ENCODE measurements at regions not wholly inside any gene's neighbourhood (a gene's known extent, or its start where the extent isn't known, plus 50 kb on each side); places are given as distances from the start of the nearest gene placed in this dataset.

DNA sequence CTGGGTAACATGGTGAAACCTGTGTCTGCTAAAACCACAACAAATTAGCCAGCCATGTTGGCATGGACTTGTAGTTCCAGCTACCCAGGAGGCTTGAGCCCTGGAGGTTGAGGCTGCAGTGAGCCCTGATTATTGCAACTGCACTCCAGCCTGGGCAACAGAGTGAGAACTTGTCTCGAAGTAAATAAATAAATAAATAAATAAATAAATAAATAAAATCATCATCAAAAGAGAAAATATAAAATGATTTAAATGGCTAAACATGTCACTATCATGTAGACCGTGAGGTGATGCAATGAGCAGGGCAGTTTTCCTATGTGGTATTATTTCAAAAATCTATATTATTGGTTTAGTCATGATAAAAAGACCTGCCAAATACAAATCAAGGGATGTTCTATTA lies 2074.3 kb downstream of the PCDH9 start:
- Histone ChIP-seq H3K9me3 (ENCODE audit: control insufficient read depth in 1 of 2, insufficient read depth in 1 of 2, low read depth in 1 of 2, low read length in 2 of 2) (no peaks in the 10 kb centered on the region), H3K36me3 (ENCODE audit: control insufficient read depth in 1 of 2, insufficient read depth in 2 of 2, low read length in 2 of 2) (no peaks in the 10 kb centered on the region), H3K9me2 (ENCODE audit: insufficient read depth) (no peaks in the 10 kb centered on the region), H3K4me3 (replicated peaks in 1 of 2; ENCODE audit: low read depth in 1 of 2, low read length in 2 of 2) (no peak overlapping the region), H3K27ac (ENCODE audit: low read depth, low read length) (no peak overlapping the region), H2AFZ (ENCODE audit: low read depth, low read length, poor library complexity, severe bottlenecking) (no peak overlapping the region), H4K20me1 (ENCODE audit: insufficient read depth) (no peaks in the 10 kb centered on the region), H3K4me2 (ENCODE audit: low read length) (no peak overlapping the region), H3K9ac (ENCODE audit: low read length) (no peak overlapping the region), H3K4me1 (ENCODE audit: control insufficient read depth in 1 of 2, insufficient read depth in 2 of 2, low read length in 2 of 2) (no peaks in the 10 kb centered on the region), H3K27me3 (ENCODE audit: insufficient read depth, low read length) (no peaks in the 10 kb centered on the region), H3K79me2 (ENCODE audit: insufficient read depth, low read length) (no peaks in the 10 kb centered on the region)
- intact Hi-C loops (cut with micrococcal nuclease): no loop called here
- ChIA-PET CTCF (no interaction called here), RAD21 (ENCODE audit: low non-redundant PET in 1 of 2, low total read pairs in 2 of 2, uncharacterized antibody in 2 of 2, unreplicated experiment in 2 of 2) (no interaction called here), POLR2A (no interaction called here)
- DNase-seq (ENCODE audit: low read depth, low spot score) (no peak), ATAC-seq (no peak)
- TF ChIP-seq POLR2AphosphoS5 (IDR thresholded peaks at IDR 0.05; ENCODE audit: low read depth, low read length) (no peak), TCF7L2 (IDR thresholded peaks at IDR 0.05; ENCODE audit: borderline replicate concordance, extremely low read depth, insufficient read depth, insufficient read length) (no peak), POLR2A (IDR thresholded peaks at IDR 0.05; ENCODE audit: borderline replicate concordance, extremely low read depth, insufficient read depth, insufficient read length) (no peak), CEBPB (IDR thresholded peaks at IDR 0.05; ENCODE audit: low read depth) (no peak), FOSL1 (IDR thresholded peaks at IDR 0.05; ENCODE audit: low read depth) (no peak), CBX3 (IDR thresholded peaks at IDR 0.05; ENCODE audit: low read depth) (no peak), SRF (IDR thresholded peaks at IDR 0.05; ENCODE audit: low read depth) (no peak), ELF1 (IDR thresholded peaks at IDR 0.05; ENCODE audit: borderline replicate concordance, low read depth) (no peak), EZH2phosphoT487 (IDR thresholded peaks at IDR 0.05; ENCODE audit: borderline replicate concordance) (no peak)
- TF ChIP-seq, protein P1, sequence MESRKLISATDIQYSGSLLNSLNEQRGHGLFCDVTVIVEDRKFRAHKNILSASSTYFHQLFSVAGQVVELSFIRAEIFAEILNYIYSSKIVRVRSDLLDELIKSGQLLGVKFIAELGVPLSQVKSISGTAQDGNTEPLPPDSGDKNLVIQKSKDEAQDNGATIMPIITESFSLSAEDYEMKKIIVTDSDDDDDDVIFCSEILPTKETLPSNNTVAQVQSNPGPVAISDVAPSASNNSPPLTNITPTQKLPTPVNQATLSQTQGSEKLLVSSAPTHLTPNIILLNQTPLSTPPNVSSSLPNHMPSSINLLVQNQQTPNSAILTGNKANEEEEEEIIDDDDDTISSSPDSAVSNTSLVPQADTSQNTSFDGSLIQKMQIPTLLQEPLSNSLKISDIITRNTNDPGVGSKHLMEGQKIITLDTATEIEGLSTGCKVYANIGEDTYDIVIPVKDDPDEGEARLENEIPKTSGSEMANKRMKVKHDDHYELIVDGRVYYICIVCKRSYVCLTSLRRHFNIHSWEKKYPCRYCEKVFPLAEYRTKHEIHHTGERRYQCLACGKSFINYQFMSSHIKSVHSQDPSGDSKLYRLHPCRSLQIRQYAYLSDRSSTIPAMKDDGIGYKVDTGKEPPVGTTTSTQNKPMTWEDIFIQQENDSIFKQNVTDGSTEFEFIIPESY (IDR thresholded peaks at IDR 0.05; ENCODE audit: extremely low read depth, insufficient replicate concordance, low read length): no peak
- BruUV-seq (replicated peaks): no TSS peak

Data from HCT116 (cell line).